ENCODE measurements at regions not wholly inside any gene's neighbourhood (a gene's known extent, or its start where the extent isn't known, plus 50 kb on each side); places are given as distances from the start of the nearest gene placed in this dataset.
A peak's percentile ranks its signal among the peaks of the same experiment; 100 is the strongest.
"Not testable (repeated sequence)": the region's sequence is repeated elsewhere in the genome, so short reads cannot be mapped to it uniquely, and the experiment has no call there.

DNA sequence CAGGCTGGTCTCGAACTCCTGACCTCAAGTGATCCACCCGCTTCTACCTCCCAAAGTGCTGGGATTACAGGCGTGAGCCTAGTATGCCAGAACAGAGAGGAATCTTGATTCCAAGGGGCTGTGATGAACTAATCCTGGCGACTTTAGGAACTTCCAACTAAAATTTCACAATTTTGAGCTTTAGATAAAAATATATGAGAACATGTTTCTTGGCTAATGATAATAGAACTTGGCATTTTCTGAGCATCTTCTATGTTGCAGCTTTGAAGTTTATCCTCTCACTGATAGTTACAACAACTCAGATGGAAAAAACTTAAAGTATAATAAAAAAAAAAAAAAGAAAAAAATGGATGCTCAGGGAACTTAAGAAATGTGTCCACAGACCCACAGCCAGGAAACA, 69.8 kb upstream of the WSCD1 start:
- no peak for ATAC-seq (ENCODE audit: low read depth)
- Histone ChIP-seq H2BK120ac (ENCODE audit: low read depth, low read length) (no peak overlapping the region), H3K9me3 (ENCODE audit: control insufficient read depth, insufficient read depth, low read length) (peaks cover 8% of the 10 kb centered on the region), H3K4ac (ENCODE audit: low read depth, low read length) (no peak overlapping the region), H2AK9ac (replicated peaks; ENCODE audit: low read depth, low read length, poor library complexity) (no peak overlapping the region), H3K14ac (replicated peaks; ENCODE audit: low read depth, low read length) (no peak overlapping the region), H4K5ac (ENCODE audit: low read depth, low read length) (no peak overlapping the region), H3K36me3 (ENCODE audit: control insufficient read depth, insufficient read depth, low read length) (no peaks in the 10 kb centered on the region), H3K23ac (ENCODE audit: low read depth, low read length) (no peak overlapping the region), H4K20me1 (ENCODE audit: insufficient read depth, low read length) (no peaks in the 10 kb centered on the region), H3K4me1 (ENCODE audit: control insufficient read depth, insufficient read depth, low read length) (no peaks in the 10 kb centered on the region), H2AK5ac (ENCODE audit: low read depth, low read length) (no peak overlapping the region), H3K27me3 (ENCODE audit: control insufficient read depth, insufficient read depth, low read length) (no peaks in the 10 kb centered on the region), H3K56ac (ENCODE audit: extremely low read depth, insufficient read depth, low read length) (no peak overlapping the region), H2AFZ (replicated peaks; ENCODE audit: low read length, poor library complexity) (no peak overlapping the region), H3K9me1 (ENCODE audit: insufficient read depth, low read length) (no peaks in the 10 kb centered on the region), H4K8ac (ENCODE audit: low read depth in 2 of 2, low read length in 2 of 2) (no peak overlapping the region), H3K18ac (ENCODE audit: low read depth, low read length) (no peak overlapping the region), H2BK15ac (ENCODE audit: low read depth, low read length) (no peak overlapping the region), H2BK5ac (ENCODE audit: low read depth, low read length, poor library complexity, severe bottlenecking) (no peak overlapping the region), H4K91ac (ENCODE audit: insufficient read depth, low read depth, low read length) (no peak overlapping the region), H3K79me1 (ENCODE audit: low read depth in 1 of 2, low read length in 2 of 2) (no peaks in the 10 kb centered on the region), H3K4me2 (ENCODE audit: low read depth, low read length) (no peak overlapping the region), H3K4me3 (ENCODE audit: insufficient read depth, low read depth, low read length) (no peak overlapping the region), H3K27ac (ENCODE audit: insufficient read depth, low read length) (no peak overlapping the region), H3K9ac (ENCODE audit: low read depth, low read length) (no peak overlapping the region), H2BK20ac (ENCODE audit: low read depth, low read length) (no peak overlapping the region)
- in situ Hi-C loops (cut with MboI; ENCODE audit: low sequenced_read_pairs) (no loop called here), intact Hi-C loops (cut with micrococcal nuclease) (no loop called here), dilution Hi-C loops (cut with HindIII; ENCODE audit: low sequenced_read_pairs, unreplicated experiment) (no loop called here)
- WGBS, 2 experiments (ENCODE audit: extremely low coverage in 2 of 2, insufficient read length in 1 of 2): no CpG with 5 or more reads among the region's 4 CpGs
- TF ChIP-seq BHLHE40 (IDR thresholded peaks at IDR 0.05; ENCODE audit: low read depth, low read length): no peak
- TF ChIP-seq, protein P1, sequence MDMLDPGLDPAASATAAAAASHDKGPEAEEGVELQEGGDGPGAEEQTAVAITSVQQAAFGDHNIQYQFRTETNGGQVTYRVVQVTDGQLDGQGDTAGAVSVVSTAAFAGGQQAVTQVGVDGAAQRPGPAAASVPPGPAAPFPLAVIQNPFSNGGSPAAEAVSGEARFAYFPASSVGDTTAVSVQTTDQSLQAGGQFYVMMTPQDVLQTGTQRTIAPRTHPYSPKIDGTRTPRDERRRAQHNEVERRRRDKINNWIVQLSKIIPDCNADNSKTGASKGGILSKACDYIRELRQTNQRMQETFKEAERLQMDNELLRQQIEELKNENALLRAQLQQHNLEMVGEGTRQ (IDR thresholded peaks at IDR 0.05; ENCODE audit: low read depth, low read length): no peak
- no peak for TF ChIP-seq CHD1 (IDR thresholded peaks at IDR 0.05; ENCODE audit: low read depth, low read length)
- TF ChIP-seq, protein P2, sequence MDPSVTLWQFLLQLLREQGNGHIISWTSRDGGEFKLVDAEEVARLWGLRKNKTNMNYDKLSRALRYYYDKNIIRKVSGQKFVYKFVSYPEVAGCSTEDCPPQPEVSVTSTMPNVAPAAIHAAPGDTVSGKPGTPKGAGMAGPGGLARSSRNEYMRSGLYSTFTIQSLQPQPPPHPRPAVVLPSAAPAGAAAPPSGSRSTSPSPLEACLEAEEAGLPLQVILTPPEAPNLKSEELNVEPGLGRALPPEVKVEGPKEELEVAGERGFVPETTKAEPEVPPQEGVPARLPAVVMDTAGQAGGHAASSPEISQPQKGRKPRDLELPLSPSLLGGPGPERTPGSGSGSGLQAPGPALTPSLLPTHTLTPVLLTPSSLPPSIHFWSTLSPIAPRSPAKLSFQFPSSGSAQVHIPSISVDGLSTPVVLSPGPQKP (IDR thresholded peaks at IDR 0.05; ENCODE audit: borderline replicate concordance, low read depth, low read length): no peak
- CTCF ChIA-PET: interaction anchor here (0.7 kb wide), 1 partner anchor 394 kb away, joined by 4 read pairs; no protein-coding TSS in a partner anchor
- POLR2A ChIA-PET (ENCODE audit: unreplicated experiment): no interaction called here
- DNase-seq: no peak
- no TSS peak for BruUV-seq (replicated peaks)

DNA sequence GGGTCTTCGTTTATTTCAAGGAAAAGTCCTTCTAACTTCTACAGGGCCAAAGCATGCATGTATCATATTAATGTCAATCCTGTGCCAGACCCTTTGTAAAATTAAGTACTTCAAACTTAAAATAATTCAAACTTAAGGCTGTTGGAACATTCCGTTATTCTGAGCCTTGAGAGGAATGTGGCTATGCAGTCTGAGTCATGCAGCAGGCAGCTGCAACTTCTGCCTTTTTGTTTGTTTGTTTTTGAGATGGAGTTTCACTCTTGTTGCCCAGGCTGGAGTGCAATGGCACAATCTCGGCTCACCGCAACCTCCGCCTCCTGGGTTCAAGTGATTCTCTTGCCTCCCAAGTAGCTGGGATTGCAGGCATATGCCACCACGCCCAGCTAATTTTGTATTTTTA, 67.0 kb upstream of the WSCD1 start:
- H3K27me3 ChIP-seq (ENCODE audit: control insufficient read depth, insufficient read depth, low read length); H2BK120ac ChIP-seq (ENCODE audit: low read depth, low read length); H4K5ac ChIP-seq (ENCODE audit: low read depth, low read length); H3K4me2 ChIP-seq (ENCODE audit: low read depth, low read length); H4K20me1 ChIP-seq (ENCODE audit: insufficient read depth, low read length); POLR2A ChIA-PET (ENCODE audit: unreplicated experiment); H2AK5ac ChIP-seq (ENCODE audit: low read depth, low read length); H2BK5ac ChIP-seq (ENCODE audit: low read depth, low read length, poor library complexity, severe bottlenecking); H3K56ac ChIP-seq (ENCODE audit: extremely low read depth, insufficient read depth, low read length); H3K36me3 ChIP-seq (ENCODE audit: control insufficient read depth, insufficient read depth, low read length); H3K23ac ChIP-seq (ENCODE audit: low read depth, low read length); H2AK9ac ChIP-seq (replicated peaks; ENCODE audit: low read depth, low read length, poor library complexity); H3K18ac ChIP-seq (ENCODE audit: low read depth, low read length); CTCF ChIA-PET; dilution Hi-C loops (cut with HindIII; ENCODE audit: low sequenced_read_pairs, unreplicated experiment); H3K4me1 ChIP-seq (ENCODE audit: control insufficient read depth, insufficient read depth, low read length); H3K4ac ChIP-seq (ENCODE audit: low read depth, low read length); H3K79me1 ChIP-seq (ENCODE audit: low read depth in 1 of 2, low read length in 2 of 2); H4K91ac ChIP-seq (ENCODE audit: insufficient read depth, low read depth, low read length); H3K9ac ChIP-seq (ENCODE audit: low read depth, low read length); BruUV-seq (replicated peaks); H4K8ac ChIP-seq (ENCODE audit: low read depth in 2 of 2, low read length in 2 of 2); H3K9me3 ChIP-seq (ENCODE audit: control insufficient read depth, insufficient read depth, low read length); H2AFZ ChIP-seq (replicated peaks; ENCODE audit: low read length, poor library complexity); intact Hi-C loops (cut with micrococcal nuclease); in situ Hi-C loops (cut with MboI; ENCODE audit: low sequenced_read_pairs); H3K4me3 ChIP-seq (ENCODE audit: insufficient read depth, low read depth, low read length); H2BK15ac ChIP-seq (ENCODE audit: low read depth, low read length); H2BK20ac ChIP-seq (ENCODE audit: low read depth, low read length); H3K14ac ChIP-seq (replicated peaks; ENCODE audit: low read depth, low read length); H3K9me1 ChIP-seq (ENCODE audit: insufficient read depth, low read length); H3K27ac ChIP-seq (ENCODE audit: insufficient read depth, low read length): not testable (repeated sequence)
- ATAC-seq (ENCODE audit: low read depth) (peak; percentile 75), DNase-seq (peak; percentile 46)
- WGBS, 2 experiments (ENCODE audit: extremely low coverage in 2 of 2, insufficient read length in 1 of 2): no CpG with 5 or more reads among the region's 6 CpGs
